Astrocyte (in vitro differentiated cells and primary cell): ENCODE measurements at regions not wholly inside any gene's neighbourhood (a gene's known extent, or its start where the extent isn't known, plus 50 kb on each side); places are given as distances from the start of the nearest gene placed in this dataset.

ENCODE experiments used
- DNase-seq: peaks from one replicate; pipeline ENCODE4 v3.0.0-alpha.2; 2010; ENCODE audit warnings: low read depth
- FAIRE-seq: peaks from 2 replicates; lab custom pipeline; 2011; peaks lifted over from hg19 to GRCh38; lab: Jason Lieb, UNC
- H2AFZ ChIP-seq: 2 replicates; pipeline ENCODE4 v1.6.0; 2012; ENCODE audit warnings: low read depth, low read length, inconsistent platforms
- H3K27ac ChIP-seq: 2 replicates; pipeline ENCODE4 v1.5.1; 2011; ENCODE audit warnings: low read depth, low read length, inconsistent platforms
- H3K27me3 ChIP-seq: 2 replicates; pipeline ENCODE4 v1.6.0; 2011; ENCODE audit warnings: low read length, inconsistent platforms; ENCODE audit not compliant: insufficient read depth
- H3K36me3 ChIP-seq: 2 replicates; pipeline ENCODE4 v1.5.1; 2011; ENCODE audit warnings: low read length, inconsistent platforms; ENCODE audit not compliant: insufficient read depth
- H3K4me1 ChIP-seq: 2 replicates; pipeline ENCODE4 v1.5.1; 2011; ENCODE audit warnings: low read length, inconsistent platforms; ENCODE audit not compliant: insufficient read depth
- H3K4me2 ChIP-seq: 2 replicates; pipeline ENCODE4 v1.6.0; 2012; ENCODE audit warnings: low read length, inconsistent platforms
- H3K4me3 ChIP-seq: 2 replicates; pipeline ENCODE4 v1.5.1; 2011; ENCODE audit warnings: low read depth, mild to moderate bottlenecking, low read length, inconsistent platforms; ENCODE audit not compliant: insufficient read depth
- H3K79me2 ChIP-seq: 2 replicates; pipeline ENCODE4 v1.6.0; 2012; ENCODE audit warnings: mild to moderate bottlenecking, low read length, inconsistent platforms; ENCODE audit not compliant: insufficient read depth
- H3K9ac ChIP-seq: 2 replicates; pipeline ENCODE4 v1.6.0; 2012; ENCODE audit warnings: mild to moderate bottlenecking, low read length, inconsistent platforms
- H3K9me3 ChIP-seq: 2 replicates; pipeline ENCODE4 v1.5.1; 2012; ENCODE audit warnings: low read depth, mild to moderate bottlenecking, low read length, inconsistent platforms; ENCODE audit not compliant: insufficient read depth
- H4K20me1 ChIP-seq: 2 replicates; pipeline ENCODE4 v1.6.0; 2012; ENCODE audit warnings: low read length, inconsistent platforms; ENCODE audit not compliant: insufficient read depth
- H3K27ac Mint-ChIP-seq: one replicate; pipeline ENCODE4 v1.8.0; 2021; ENCODE audit warnings: mild to moderate bottlenecking, mixed read lengths; ENCODE audit not compliant: unreplicated experiment
- H3K27me3 Mint-ChIP-seq: one replicate; pipeline ENCODE4 v1.8.0; 2021; ENCODE audit warnings: low read depth, mixed read lengths; ENCODE audit not compliant: unreplicated experiment
- H3K36me3 Mint-ChIP-seq: one replicate; pipeline ENCODE4 v1.8.0; 2021; ENCODE audit warnings: low read depth, mixed read lengths; ENCODE audit not compliant: unreplicated experiment
- H3K4me1 Mint-ChIP-seq: one replicate; pipeline ENCODE4 v1.8.0; 2021; ENCODE audit warnings: low read depth, mixed read lengths; ENCODE audit not compliant: unreplicated experiment
- H3K4me3 Mint-ChIP-seq: one replicate; pipeline ENCODE4 v1.8.0; 2021; ENCODE audit warnings: mild to moderate bottlenecking, moderate library complexity, mixed read lengths; ENCODE audit not compliant: unreplicated experiment
- H3K9me3 Mint-ChIP-seq: one replicate; pipeline ENCODE4 v1.8.0; 2021; ENCODE audit warnings: mild to moderate bottlenecking, mixed read lengths; ENCODE audit not compliant: unreplicated experiment
- CTCF ChIP-seq: IDR thresholded peaks from 2 replicates; pipeline ENCODE4 v1.5.1; 2011; ENCODE audit warnings: low read depth, mild to moderate bottlenecking, inconsistent platforms, low read length, moderate library complexity; ENCODE audit not compliant: insufficient read depth
- EZH2 ChIP-seq: IDR thresholded peaks from 2 replicates; pipeline ENCODE4 v1.6.1; 2012; ENCODE audit warnings: mild to moderate bottlenecking, low read length, inconsistent platforms; ENCODE audit not compliant: insufficient read depth

DNA sequence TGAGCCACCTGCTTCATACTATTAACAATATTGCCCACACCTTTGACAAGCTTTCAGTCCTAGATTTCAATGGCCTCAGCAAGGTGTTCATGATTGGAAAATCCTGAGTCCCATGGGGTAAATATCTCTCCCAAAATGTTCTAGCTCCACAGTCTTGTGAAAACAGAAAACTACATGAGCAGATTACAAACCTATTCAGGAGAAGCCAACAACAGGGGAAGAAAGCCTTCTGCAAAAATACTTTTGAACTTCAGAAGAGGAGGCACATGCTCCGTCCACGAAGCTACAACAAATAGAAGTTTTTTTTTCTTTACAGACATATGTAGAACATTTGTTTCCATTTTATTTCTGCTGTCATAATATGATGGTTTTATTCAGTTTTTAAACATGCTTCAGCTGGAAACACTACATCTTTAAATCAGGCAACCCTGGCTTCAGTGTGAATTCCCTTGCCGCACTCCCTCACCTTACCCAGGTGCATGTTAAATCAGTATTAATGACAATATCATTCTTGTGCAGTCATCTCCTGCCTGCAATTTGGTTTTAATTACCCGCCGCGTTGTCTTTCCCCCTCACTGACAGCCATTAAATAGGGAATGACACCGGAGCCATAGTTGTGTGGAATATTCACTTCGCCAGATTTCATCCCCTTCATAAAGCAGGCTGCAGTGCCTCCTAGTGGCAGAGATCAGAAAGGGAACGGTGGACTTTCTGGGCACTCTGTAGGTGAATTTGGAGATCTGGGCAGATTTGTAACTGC is 725.5 kb upstream of the ARRDC4 start:
- Histone ChIP-seq H3K4me2 (peak overlapping the region; percentile 71), H3K27ac (no peak overlapping the region), H3K36me3 (no peaks in the 10 kb centered on the region), H3K9me3 (no peaks in the 10 kb centered on the region), H3K79me2 (no peaks in the 10 kb centered on the region), H3K27me3 (peaks cover 7% of the 10 kb centered on the region), H3K4me1 (no peaks in the 10 kb centered on the region), H2AFZ (peak overlapping the region; percentile 35), H4K20me1 (no peaks in the 10 kb centered on the region), H3K4me3 (peak overlapping the region; percentile 33), H3K9ac (no peak overlapping the region)
- Mint-ChIP-seq H3K9me3 (peaks cover 6% of the 10 kb centered on the region), H3K36me3 (no peaks in the 10 kb centered on the region), H3K4me3 (no peak overlapping the region), H3K27ac (no peak overlapping the region), H3K4me1 (no peaks in the 10 kb centered on the region), H3K27me3 (peaks cover 13% of the 10 kb centered on the region)
- peak; percentile 9 for DNase-seq
- TF ChIP-seq EZH2 (no peak), CTCF (peak; percentile 95)
- FAIRE-seq = peak; percentile 65

DNA sequence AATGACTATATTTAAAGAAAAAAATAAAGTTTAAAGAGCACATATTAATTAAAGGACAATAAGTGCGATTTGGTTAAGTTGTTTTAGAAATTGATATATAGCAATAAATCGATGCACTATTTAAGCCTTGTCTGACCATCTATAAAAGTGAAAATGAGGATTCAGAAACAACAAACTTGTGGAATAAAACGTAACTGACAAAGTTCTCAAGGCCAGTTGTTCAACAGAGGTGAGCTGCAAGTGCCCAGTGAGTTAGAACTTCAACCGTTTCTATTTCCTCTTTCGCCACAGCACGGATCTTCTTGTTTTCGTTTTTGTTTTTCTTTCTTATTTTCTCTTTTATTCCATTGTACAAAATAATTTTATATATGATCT is 724.9 kb upstream of the ARRDC4 start:
- H3K27ac Mint-ChIP-seq = no peak overlapping the region
- no peak for DNase-seq
- Histone ChIP-seq H3K79me2 (no peaks in the 10 kb centered on the region), H3K27ac (no peak overlapping the region), H3K9ac (no peak overlapping the region), H4K20me1 (no peaks in the 10 kb centered on the region), H3K9me3 (no peaks in the 10 kb centered on the region), H3K36me3 (no peaks in the 10 kb centered on the region), H3K4me2 (peak overlapping the region; percentile 71), H3K27me3 (peaks cover 7% of the 10 kb centered on the region), H3K4me3 (peak overlapping the region; percentile 33), H2AFZ (peak overlapping the region; percentile 13), H3K4me1 (no peaks in the 10 kb centered on the region)
- FAIRE-seq = no peak
- H3K9me3 Mint-ChIP-seq = peaks cover 6% of the 10 kb centered on the region
- no peaks in the 10 kb centered on the region for H3K4me1 Mint-ChIP-seq
- TF ChIP-seq EZH2 (no peak), CTCF (no peak)
- no peaks in the 10 kb centered on the region for H3K36me3 Mint-ChIP-seq
- peaks cover 13% of the 10 kb centered on the region for H3K27me3 Mint-ChIP-seq
- H3K4me3 Mint-ChIP-seq = no peak overlapping the region

DNA sequence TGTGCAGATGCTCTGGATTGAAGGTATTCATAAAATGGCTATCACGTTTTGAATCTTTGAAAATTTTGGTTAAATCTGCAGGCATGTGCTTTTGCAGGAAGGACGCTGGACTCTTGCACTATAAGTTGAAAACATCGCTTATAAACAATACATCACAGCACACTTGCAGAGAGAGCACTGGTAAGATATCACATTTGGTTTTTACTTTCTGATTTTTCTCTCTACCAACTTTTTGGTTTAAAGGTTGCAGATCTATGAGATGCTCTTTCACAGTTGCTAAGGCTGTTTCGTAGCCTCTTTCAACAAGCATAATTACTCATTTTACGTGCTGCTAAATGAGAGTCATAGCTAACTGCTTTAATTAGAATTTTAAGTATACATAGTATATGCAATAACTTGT is 724.4 kb upstream of the ARRDC4 start:
- Mint-ChIP-seq H3K27me3 (peaks cover 13% of the 10 kb centered on the region), H3K4me3 (no peak overlapping the region), H3K36me3 (no peaks in the 10 kb centered on the region), H3K27ac (no peak overlapping the region), H3K4me1 (no peaks in the 10 kb centered on the region), H3K9me3 (peaks cover 6% of the 10 kb centered on the region)
- H3K4me2 ChIP-seq = no peak overlapping the region
- H4K20me1 ChIP-seq = no peaks in the 10 kb centered on the region
- no peak for FAIRE-seq
- peaks cover 7% of the 10 kb centered on the region for H3K27me3 ChIP-seq
- no peak overlapping the region for H3K9ac ChIP-seq
- no peaks in the 10 kb centered on the region for H3K9me3 ChIP-seq
- no peak overlapping the region for H3K27ac ChIP-seq
- TF ChIP-seq CTCF (no peak), EZH2 (no peak)
- no peak overlapping the region for H3K4me3 ChIP-seq
- H3K36me3 ChIP-seq = no peaks in the 10 kb centered on the region
- no peaks in the 10 kb centered on the region for H3K4me1 ChIP-seq
- H3K79me2 ChIP-seq = no peaks in the 10 kb centered on the region
- no peak overlapping the region for H2AFZ ChIP-seq
- no peak for DNase-seq
